ENCODE measurements at regions not wholly inside any gene's neighbourhood (a gene's known extent, or its start where the extent isn't known, plus 50 kb on each side); places are given as distances from the start of the nearest gene placed in this dataset.

DNA sequence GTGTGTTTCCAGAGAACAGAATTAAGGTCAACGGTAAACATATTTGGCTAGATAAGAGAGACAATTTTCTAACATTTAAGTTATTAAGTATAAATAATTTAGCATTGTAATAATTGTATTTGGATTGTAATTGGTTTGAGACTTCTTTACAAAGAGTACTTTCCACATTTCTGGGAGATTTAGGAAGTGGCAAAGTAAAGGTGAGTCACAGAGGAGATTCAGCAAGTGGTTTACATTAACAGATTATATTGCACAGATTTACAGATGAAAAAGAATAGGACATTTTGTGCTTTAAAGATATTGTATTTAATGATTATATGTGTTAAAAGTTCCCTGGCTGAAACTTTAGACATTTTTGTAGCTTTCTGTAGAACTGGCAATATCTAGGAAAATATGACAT, 584.4 kb upstream of the AADAT start:
- no peak overlapping the region for H3K4me2 ChIP-seq (ENCODE audit: low read length)
- no peaks in the 10 kb centered on the region for H3K9me2 ChIP-seq (ENCODE audit: insufficient read depth, low read length)
- no peaks in the 10 kb centered on the region for H3K36me3 ChIP-seq (ENCODE audit: insufficient read depth, low read length)
- no peaks in the 10 kb centered on the region for H3K79me2 ChIP-seq (replicated peaks; ENCODE audit: insufficient read depth, low read length)
- no peak overlapping the region for H2AFZ ChIP-seq (ENCODE audit: low read depth, low read length)
- no peaks in the 10 kb centered on the region for H4K20me1 ChIP-seq (ENCODE audit: insufficient read depth)
- TF ChIP-seq TAF1 (IDR thresholded peaks at IDR 0.05; ENCODE audit: low read depth) (no peak), POLR2AphosphoS5 (IDR thresholded peaks at IDR 0.05) (no peak), EZH2 (IDR thresholded peaks at IDR 0.05; ENCODE audit: borderline replicate concordance, insufficient read depth, low read length, poor library complexity, severe bottlenecking) (no peak), MXI1 (conservative IDR thresholded peaks at IDR 0.05; ENCODE audit: poor library complexity, severe bottlenecking) (no peak), EP300 (conservative IDR thresholded peaks at IDR 0.05; ENCODE audit: poor library complexity, severe bottlenecking) (no peak), SMC3 (conservative IDR thresholded peaks at IDR 0.05; ENCODE audit: poor library complexity) (no peak), RAD21 (conservative IDR thresholded peaks at IDR 0.05) (no peak)
- TF ChIP-seq, protein P1, sequence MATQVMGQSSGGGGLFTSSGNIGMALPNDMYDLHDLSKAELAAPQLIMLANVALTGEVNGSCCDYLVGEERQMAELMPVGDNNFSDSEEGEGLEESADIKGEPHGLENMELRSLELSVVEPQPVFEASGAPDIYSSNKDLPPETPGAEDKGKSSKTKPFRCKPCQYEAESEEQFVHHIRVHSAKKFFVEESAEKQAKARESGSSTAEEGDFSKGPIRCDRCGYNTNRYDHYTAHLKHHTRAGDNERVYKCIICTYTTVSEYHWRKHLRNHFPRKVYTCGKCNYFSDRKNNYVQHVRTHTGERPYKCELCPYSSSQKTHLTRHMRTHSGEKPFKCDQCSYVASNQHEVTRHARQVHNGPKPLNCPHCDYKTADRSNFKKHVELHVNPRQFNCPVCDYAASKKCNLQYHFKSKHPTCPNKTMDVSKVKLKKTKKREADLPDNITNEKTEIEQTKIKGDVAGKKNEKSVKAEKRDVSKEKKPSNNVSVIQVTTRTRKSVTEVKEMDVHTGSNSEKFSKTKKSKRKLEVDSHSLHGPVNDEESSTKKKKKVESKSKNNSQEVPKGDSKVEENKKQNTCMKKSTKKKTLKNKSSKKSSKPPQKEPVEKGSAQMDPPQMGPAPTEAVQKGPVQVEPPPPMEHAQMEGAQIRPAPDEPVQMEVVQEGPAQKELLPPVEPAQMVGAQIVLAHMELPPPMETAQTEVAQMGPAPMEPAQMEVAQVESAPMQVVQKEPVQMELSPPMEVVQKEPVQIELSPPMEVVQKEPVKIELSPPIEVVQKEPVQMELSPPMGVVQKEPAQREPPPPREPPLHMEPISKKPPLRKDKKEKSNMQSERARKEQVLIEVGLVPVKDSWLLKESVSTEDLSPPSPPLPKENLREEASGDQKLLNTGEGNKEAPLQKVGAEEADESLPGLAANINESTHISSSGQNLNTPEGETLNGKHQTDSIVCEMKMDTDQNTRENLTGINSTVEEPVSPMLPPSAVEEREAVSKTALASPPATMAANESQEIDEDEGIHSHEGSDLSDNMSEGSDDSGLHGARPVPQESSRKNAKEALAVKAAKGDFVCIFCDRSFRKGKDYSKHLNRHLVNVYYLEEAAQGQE (IDR thresholded peaks at IDR 0.05; ENCODE audit: borderline replicate concordance), result no peak
- TF ChIP-seq, protein P2, sequence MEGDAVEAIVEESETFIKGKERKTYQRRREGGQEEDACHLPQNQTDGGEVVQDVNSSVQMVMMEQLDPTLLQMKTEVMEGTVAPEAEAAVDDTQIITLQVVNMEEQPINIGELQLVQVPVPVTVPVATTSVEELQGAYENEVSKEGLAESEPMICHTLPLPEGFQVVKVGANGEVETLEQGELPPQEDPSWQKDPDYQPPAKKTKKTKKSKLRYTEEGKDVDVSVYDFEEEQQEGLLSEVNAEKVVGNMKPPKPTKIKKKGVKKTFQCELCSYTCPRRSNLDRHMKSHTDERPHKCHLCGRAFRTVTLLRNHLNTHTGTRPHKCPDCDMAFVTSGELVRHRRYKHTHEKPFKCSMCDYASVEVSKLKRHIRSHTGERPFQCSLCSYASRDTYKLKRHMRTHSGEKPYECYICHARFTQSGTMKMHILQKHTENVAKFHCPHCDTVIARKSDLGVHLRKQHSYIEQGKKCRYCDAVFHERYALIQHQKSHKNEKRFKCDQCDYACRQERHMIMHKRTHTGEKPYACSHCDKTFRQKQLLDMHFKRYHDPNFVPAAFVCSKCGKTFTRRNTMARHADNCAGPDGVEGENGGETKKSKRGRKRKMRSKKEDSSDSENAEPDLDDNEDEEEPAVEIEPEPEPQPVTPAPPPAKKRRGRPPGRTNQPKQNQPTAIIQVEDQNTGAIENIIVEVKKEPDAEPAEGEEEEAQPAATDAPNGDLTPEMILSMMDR (IDR thresholded peaks at IDR 0.05; ENCODE audit: poor library complexity, severe bottlenecking), result no peak
- H3K9me3 ChIP-seq (ENCODE audit: low read length), result no peaks in the 10 kb centered on the region
- no peak overlapping the region for H3K9ac ChIP-seq (ENCODE audit: low read length)
- H3F3A ChIP-seq (ENCODE audit: insufficient read depth, low read length, poor library complexity, severe bottlenecking), result no peaks in the 10 kb centered on the region
- no peaks in the 10 kb centered on the region for H3K27me3 ChIP-seq (ENCODE audit: insufficient read depth, low read depth, low read length)
- H3K4me3 ChIP-seq (ENCODE audit: low read length), result no peak overlapping the region
- H3K27ac ChIP-seq (ENCODE audit: low read length), result no peak overlapping the region

DNA sequence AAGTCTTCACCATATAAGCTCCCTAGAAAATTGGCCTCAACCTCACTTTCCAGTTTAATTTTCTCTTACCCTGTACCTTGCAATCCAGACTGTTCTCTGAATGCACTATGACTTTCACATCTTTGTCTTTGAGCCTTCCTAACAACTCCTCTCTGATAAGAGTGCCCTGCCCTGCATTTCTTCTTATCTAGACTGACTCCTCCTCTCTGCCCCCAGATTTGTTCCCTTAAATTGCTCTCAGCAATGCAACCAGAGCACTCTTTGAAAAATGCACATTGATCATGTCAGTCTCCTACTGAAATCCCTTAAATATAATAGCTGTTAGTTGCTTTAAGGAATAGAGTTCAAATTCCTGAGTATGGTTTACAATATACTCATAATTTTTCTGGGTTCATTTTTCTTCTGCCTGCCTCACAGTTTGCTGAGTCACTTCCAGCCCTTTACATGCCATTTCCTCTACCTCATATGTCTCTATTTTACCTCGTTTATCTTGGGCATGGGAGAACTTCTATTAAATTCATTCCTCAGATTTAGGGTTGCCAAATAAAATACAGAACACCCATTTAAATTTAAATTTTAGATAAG, 582.7 kb upstream of the AADAT start:
- no peak for TF ChIP-seq TAF1 (IDR thresholded peaks at IDR 0.05; ENCODE audit: low read depth)
- no peak for TF ChIP-seq EZH2 (IDR thresholded peaks at IDR 0.05; ENCODE audit: borderline replicate concordance, insufficient read depth, low read length, poor library complexity, severe bottlenecking)
- no peak for TF ChIP-seq RAD21 (conservative IDR thresholded peaks at IDR 0.05)
- TF ChIP-seq, protein P1 (IDR thresholded peaks at IDR 0.05; ENCODE audit: borderline replicate concordance), result no peak
- TF ChIP-seq, protein P2 (IDR thresholded peaks at IDR 0.05; ENCODE audit: poor library complexity, severe bottlenecking), result no peak
- no peak for TF ChIP-seq MXI1 (conservative IDR thresholded peaks at IDR 0.05; ENCODE audit: poor library complexity, severe bottlenecking)
- no peak for TF ChIP-seq SMC3 (conservative IDR thresholded peaks at IDR 0.05; ENCODE audit: poor library complexity)
- no peak for TF ChIP-seq POLR2AphosphoS5 (IDR thresholded peaks at IDR 0.05)
- no peak for TF ChIP-seq EP300 (conservative IDR thresholded peaks at IDR 0.05; ENCODE audit: poor library complexity, severe bottlenecking)
- Histone ChIP-seq H3K79me2 (replicated peaks; ENCODE audit: insufficient read depth, low read length) (no peaks in the 10 kb centered on the region), H4K20me1 (ENCODE audit: insufficient read depth) (no peaks in the 10 kb centered on the region), H3K4me3 (ENCODE audit: low read length) (no peak overlapping the region), H3K4me2 (ENCODE audit: low read length) (no peak overlapping the region), H3K27me3 (ENCODE audit: insufficient read depth, low read depth, low read length) (no peaks in the 10 kb centered on the region), H3K36me3 (ENCODE audit: insufficient read depth, low read length) (no peaks in the 10 kb centered on the region), H3F3A (ENCODE audit: insufficient read depth, low read length, poor library complexity, severe bottlenecking) (no peaks in the 10 kb centered on the region), H3K9ac (ENCODE audit: low read length) (no peak overlapping the region), H3K9me3 (ENCODE audit: low read length) (no peaks in the 10 kb centered on the region), H3K9me2 (ENCODE audit: insufficient read depth, low read length) (no peaks in the 10 kb centered on the region), H3K27ac (ENCODE audit: low read length) (no peak overlapping the region), H2AFZ (ENCODE audit: low read depth, low read length) (no peak overlapping the region)
